ENCODE measurements at regions not wholly inside any gene's neighbourhood (a gene's known extent, or its start where the extent isn't known, plus 50 kb on each side); places are given as distances from the start of the nearest gene placed in this dataset.

- H3K4me3 ChIP-seq (ENCODE audit: low read depth, low read length): no peak overlapping the region
- in situ Hi-C loops (cut with HindIII; ENCODE audit: low pct_ligation_motif_present, low sequenced_read_pairs): no loop called here
- no peaks in the 10 kb centered on the region for H3K36me3 ChIP-seq (replicated peaks)
- no peak overlapping the region for H3K27ac ChIP-seq
- no peak for DNase-seq
- H3K27me3 ChIP-seq (replicated peaks): no peaks in the 10 kb centered on the region
- no peak for TF ChIP-seq CTCF (IDR thresholded peaks at IDR 0.05; ENCODE audit: low read depth, low read length, missing control alignments)
Observed at GRCh38 chr6:90764001-90764400, 177.1 kb upstream of the MAP3K7 start.

GRCh38 chr6:90759664-90760063 lies 172.8 kb upstream of the MAP3K7 start:
- DNase-seq: no peak
- Histone ChIP-seq H3K36me3 (replicated peaks) (no peaks in the 10 kb centered on the region), H3K4me3 (ENCODE audit: low read depth, low read length) (no peak overlapping the region), H3K27ac (no peak overlapping the region), H3K27me3 (replicated peaks) (no peaks in the 10 kb centered on the region)
- in situ Hi-C loops (cut with HindIII; ENCODE audit: low pct_ligation_motif_present, low sequenced_read_pairs): no loop called here
- no peak for TF ChIP-seq CTCF (IDR thresholded peaks at IDR 0.05; ENCODE audit: low read depth, low read length, missing control alignments)

- no peaks in the 10 kb centered on the region for H3K36me3 ChIP-seq (replicated peaks)
- no peak for TF ChIP-seq CTCF (IDR thresholded peaks at IDR 0.05; ENCODE audit: low read depth, low read length, missing control alignments)
- in situ Hi-C loops (cut with HindIII; ENCODE audit: low pct_ligation_motif_present, low sequenced_read_pairs): no loop called here
Observed at GRCh38 chr6:90758741-90759140, 171.9 kb upstream of the MAP3K7 start.

GRCh38 chr6:90753820-90754643 lies 167.2 kb upstream of the MAP3K7 start:
- in situ Hi-C loops (cut with HindIII; ENCODE audit: low pct_ligation_motif_present, low sequenced_read_pairs): no loop called here
- TF ChIP-seq CTCF (IDR thresholded peaks at IDR 0.05; ENCODE audit: low read depth, low read length, missing control alignments): no peak
- Histone ChIP-seq H3K36me3 (replicated peaks) (no peaks in the 10 kb centered on the region), H3K4me3 (ENCODE audit: low read depth, low read length) (no peak overlapping the region), H3K27me3 (replicated peaks) (no peaks in the 10 kb centered on the region), H3K27ac (no peak overlapping the region)
- DNase-seq: no peak

More at GRCh38 chr6:90758741-90759140, 171.9 kb upstream of the MAP3K7 start:
- no peak for DNase-seq
- H3K4me3 ChIP-seq (ENCODE audit: low read depth, low read length): no peak overlapping the region
- no peaks in the 10 kb centered on the region for H3K27me3 ChIP-seq (replicated peaks)
- H3K27ac ChIP-seq: no peak overlapping the region

- TF ChIP-seq CTCF (IDR thresholded peaks at IDR 0.05; ENCODE audit: low read depth, low read length, missing control alignments): no peak
- Histone ChIP-seq H3K27ac (no peak overlapping the region), H3K27me3 (replicated peaks) (no peaks in the 10 kb centered on the region), H3K4me3 (ENCODE audit: low read depth, low read length) (no peak overlapping the region), H3K36me3 (replicated peaks) (no peaks in the 10 kb centered on the region)
- in situ Hi-C loops (cut with HindIII; ENCODE audit: low pct_ligation_motif_present, low sequenced_read_pairs): no loop called here
- DNase-seq: no peak
Observed at GRCh38 chr6:90739802-90740201, 152.9 kb upstream of the MAP3K7 start.

- no peaks in the 10 kb centered on the region for H3K27me3 ChIP-seq (replicated peaks)
- no peak overlapping the region for H3K27ac ChIP-seq
- in situ Hi-C loops (cut with HindIII; ENCODE audit: low pct_ligation_motif_present, low sequenced_read_pairs): no loop called here
- TF ChIP-seq CTCF (IDR thresholded peaks at IDR 0.05; ENCODE audit: low read depth, low read length, missing control alignments): no peak
- no peak for DNase-seq
- no peak overlapping the region for H3K4me3 ChIP-seq (ENCODE audit: low read depth, low read length)
- H3K36me3 ChIP-seq (replicated peaks): no peaks in the 10 kb centered on the region
Observed at GRCh38 chr6:90739339-90739738, 152.5 kb upstream of the MAP3K7 start.

All from brain microvascular endothelial cell (primary cell).